Endothelial cell (in vitro differentiated cells): ENCODE measurements at regions not wholly inside any gene's neighbourhood (a gene's known extent, or its start where the extent isn't known, plus 50 kb on each side); places are given as distances from the start of the nearest gene placed in this dataset.

Experiments
- DNase-seq: peaks from one replicate; pipeline ENCODE4 v3.0.0; 2021; ENCODE audit warnings: low spot score
- H3K27ac Mint-ChIP-seq: one replicate; pipeline ENCODE4 v1.8.0; 2021; ENCODE audit warnings: mixed read lengths, inconsistent platforms; ENCODE audit not compliant: unreplicated experiment
- H3K27me3 Mint-ChIP-seq: one replicate; pipeline ENCODE4 v1.8.0; 2021; ENCODE audit warnings: mild to moderate bottlenecking, moderate library complexity, mixed read lengths, inconsistent platforms; ENCODE audit not compliant: unreplicated experiment
- H3K36me3 Mint-ChIP-seq: one replicate; pipeline ENCODE4 v1.8.0; 2021; ENCODE audit warnings: mild to moderate bottlenecking, low read depth, mixed read lengths, inconsistent platforms; ENCODE audit not compliant: unreplicated experiment
- H3K4me1 Mint-ChIP-seq: one replicate; pipeline ENCODE4 v1.8.0; 2021; ENCODE audit warnings: mild to moderate bottlenecking, mixed read lengths, inconsistent platforms; ENCODE audit not compliant: unreplicated experiment
- H3K4me3 Mint-ChIP-seq: one replicate; pipeline ENCODE4 v1.8.0; 2021; ENCODE audit warnings: mild to moderate bottlenecking, mixed read lengths, inconsistent platforms; ENCODE audit not compliant: unreplicated experiment
- H3K9me3 Mint-ChIP-seq: one replicate; pipeline ENCODE4 v1.8.0; 2021; ENCODE audit warnings: mixed read lengths, inconsistent platforms; ENCODE audit not compliant: unreplicated experiment
- CTCF ChIP-seq: fragments of 200-600 bp; sonication (generic); IDR thresholded peaks from one replicate; pipeline ENCODE4 v1.5.0; 2021; ENCODE audit warnings: antibody characterized with exemption; ENCODE audit not compliant: unreplicated experiment

GRCh38 chr5:8740595-8740994 lies 805.3 kb downstream of the SEMA5A start:
- Mint-ChIP-seq H3K4me1 (no peaks in the 10 kb centered on the region), H3K36me3 (no peaks in the 10 kb centered on the region), H3K27me3 (peaks cover 2% of the 10 kb centered on the region), H3K27ac (no peak overlapping the region), H3K4me3 (no peak overlapping the region), H3K9me3 (no peaks in the 10 kb centered on the region)
- no peak for TF ChIP-seq CTCF
- DNase-seq, result no peak

- no peak for TF ChIP-seq CTCF
- DNase-seq, result no peak
- Mint-ChIP-seq H3K4me3 (no peak overlapping the region), H3K36me3 (no peaks in the 10 kb centered on the region), H3K4me1 (no peaks in the 10 kb centered on the region), H3K9me3 (no peaks in the 10 kb centered on the region), H3K27me3 (no peaks in the 10 kb centered on the region), H3K27ac (no peak overlapping the region)
These were observed 796.3 kb downstream of the SEMA5A start for GRCh38 chr5:8749556-8749955.

GRCh38 chr5:8750100-8750499 lies 795.8 kb downstream of the SEMA5A start:
- Mint-ChIP-seq H3K4me1 (no peaks in the 10 kb centered on the region), H3K4me3 (no peak overlapping the region), H3K9me3 (no peaks in the 10 kb centered on the region), H3K27ac (no peak overlapping the region), H3K36me3 (no peaks in the 10 kb centered on the region), H3K27me3 (no peaks in the 10 kb centered on the region)
- no peak for TF ChIP-seq CTCF
- no peak for DNase-seq

- H3K27me3 Mint-ChIP-seq, result peaks cover 2% of the 10 kb centered on the region
- H3K27ac Mint-ChIP-seq, result no peak overlapping the region
- no peak for TF ChIP-seq CTCF
- no peak overlapping the region for H3K4me3 Mint-ChIP-seq
- no peaks in the 10 kb centered on the region for H3K4me1 Mint-ChIP-seq
- no peak for DNase-seq
- H3K36me3 Mint-ChIP-seq, result no peaks in the 10 kb centered on the region
- no peaks in the 10 kb centered on the region for H3K9me3 Mint-ChIP-seq
These were observed 793.9 kb downstream of the SEMA5A start for GRCh38 chr5:8751971-8752370.

- Mint-ChIP-seq H3K4me3 (no peak overlapping the region), H3K36me3 (no peaks in the 10 kb centered on the region), H3K9me3 (no peaks in the 10 kb centered on the region), H3K27ac (no peak overlapping the region), H3K4me1 (no peaks in the 10 kb centered on the region), H3K27me3 (peaks cover 2% of the 10 kb centered on the region)
- DNase-seq, result no peak
- TF ChIP-seq CTCF, result no peak
These were observed 793.3 kb downstream of the SEMA5A start for GRCh38 chr5:8752595-8752994.
